ENCODE measurements at regions not wholly inside any gene's neighbourhood (a gene's known extent, or its start where the extent isn't known, plus 50 kb on each side); places are given as distances from the start of the nearest gene placed in this dataset.

- no peak for DNase-seq (ENCODE audit: low read depth in 4 of 4, low spot score in 3 of 4)
Observed at GRCh38 chr5:158086856-158087255, 227.9 kb upstream of the CLINT1 start.

DNA sequence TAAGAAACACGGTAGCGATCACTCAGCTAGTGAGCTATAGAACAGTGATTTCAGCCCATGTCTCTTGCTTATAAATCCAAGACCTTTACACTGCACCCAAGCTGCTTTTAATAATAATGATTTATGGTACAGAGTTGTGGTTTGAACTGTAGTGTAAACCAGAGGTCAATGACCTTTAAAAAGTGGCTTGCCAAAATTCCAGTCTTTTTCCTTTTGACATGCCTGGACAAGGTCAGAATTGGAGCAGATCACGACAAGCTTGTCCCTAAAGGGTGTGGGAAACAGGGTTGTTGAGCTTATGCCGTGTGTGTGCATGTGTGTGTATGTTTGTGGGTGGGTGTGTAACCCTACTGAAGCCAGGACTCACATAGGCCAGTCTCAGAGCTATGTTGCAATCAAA, 225.3 kb upstream of the CLINT1 start:
- DNase-seq (ENCODE audit: low read depth in 4 of 4, low spot score in 3 of 4), result no peak

DNA sequence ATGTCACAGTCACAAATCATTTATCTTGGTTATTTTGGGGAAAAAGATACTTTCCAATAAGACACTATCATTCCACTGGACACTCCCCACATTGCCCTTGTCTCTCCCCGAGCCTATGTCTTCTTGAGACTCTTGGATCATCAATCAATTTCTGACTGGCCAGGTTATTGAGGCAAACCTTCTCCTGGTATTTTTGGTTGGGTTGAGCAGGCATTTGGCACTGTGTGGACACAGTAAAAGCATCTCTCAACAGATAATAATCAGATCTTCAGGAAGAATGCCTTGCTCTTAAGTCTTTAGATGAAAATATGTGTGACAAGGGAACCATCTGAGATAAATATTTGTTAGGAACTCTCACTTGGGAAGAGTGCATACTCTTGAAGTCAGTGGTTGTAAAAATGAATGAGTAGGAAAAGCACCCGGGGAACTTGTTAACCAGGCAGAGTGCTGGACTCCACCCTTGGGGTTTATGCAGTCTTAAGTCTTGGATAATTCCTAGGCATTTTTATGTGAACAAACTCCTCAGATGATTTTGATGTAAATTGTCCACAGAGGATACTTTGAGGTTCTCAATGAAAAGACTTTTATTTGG, 223.8 kb upstream of the CLINT1 start:
- no peak for DNase-seq (ENCODE audit: low read depth in 4 of 4, low spot score in 3 of 4)

GRCh38 chr5:158080112-158080511, 221.2 kb upstream of the CLINT1 start:
- no peak for DNase-seq (ENCODE audit: low read depth in 4 of 4, low spot score in 3 of 4)

DNA sequence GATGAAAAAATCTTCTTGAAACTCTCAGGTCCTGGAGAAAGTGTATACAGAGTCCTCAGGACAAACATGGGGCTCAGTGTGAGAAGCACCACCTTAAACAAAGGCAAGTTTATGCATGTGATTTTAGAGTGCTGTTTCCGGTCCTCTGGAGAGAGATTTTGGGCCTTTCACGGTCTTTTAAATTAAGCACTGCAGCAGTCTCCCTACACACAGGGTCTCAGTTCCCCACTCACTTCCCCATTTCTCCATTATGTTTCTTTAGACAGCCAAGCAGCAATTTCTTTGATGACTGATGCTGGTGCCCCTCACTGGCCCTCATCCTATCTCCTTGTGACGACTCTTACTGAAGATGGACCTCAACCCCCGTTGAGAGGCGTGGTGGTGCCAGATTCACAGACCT, 220.2 kb upstream of the CLINT1 start:
- DNase-seq (ENCODE audit: low read depth in 4 of 4, low spot score in 3 of 4), result no peak

DNA sequence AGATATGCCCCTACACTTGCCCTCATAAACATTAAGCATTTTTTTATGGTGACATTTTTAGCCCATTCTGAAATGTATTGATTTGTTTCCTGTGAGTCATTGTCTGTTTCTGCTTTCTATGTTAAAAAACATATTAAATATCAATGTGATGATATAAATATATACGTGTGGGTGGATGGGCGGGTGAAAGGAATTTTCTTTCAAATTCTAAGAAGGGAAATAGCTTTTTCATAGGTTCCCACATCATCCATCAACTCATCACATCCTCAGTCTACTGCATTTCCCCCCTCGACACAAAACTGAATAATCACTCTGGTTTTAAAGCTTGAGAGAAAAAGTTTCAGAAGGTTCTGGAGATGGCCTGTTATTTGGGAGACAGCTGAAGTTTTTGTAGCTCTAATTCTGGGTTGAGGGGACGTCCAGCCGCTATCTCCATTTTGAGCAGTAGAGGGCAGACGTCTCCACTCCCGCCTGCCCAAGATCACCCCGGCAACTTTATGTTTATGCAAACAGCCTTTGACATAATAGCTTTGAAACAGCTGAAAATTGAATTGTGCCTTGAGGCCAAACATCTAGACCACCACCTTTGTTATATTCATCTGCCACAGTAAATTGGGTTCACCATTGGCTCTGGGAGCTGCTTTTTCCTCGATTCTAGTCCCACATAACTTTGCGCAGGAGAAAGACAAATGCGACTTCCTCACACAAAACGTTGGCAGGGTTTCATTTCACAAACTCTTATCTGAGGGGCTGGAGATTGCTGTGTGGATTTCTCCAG, 216.2 kb upstream of the CLINT1 start:
- DNase-seq (ENCODE audit: low read depth in 4 of 4, low spot score in 3 of 4), result peak; percentile 58 to 74 (median 71)

DNA sequence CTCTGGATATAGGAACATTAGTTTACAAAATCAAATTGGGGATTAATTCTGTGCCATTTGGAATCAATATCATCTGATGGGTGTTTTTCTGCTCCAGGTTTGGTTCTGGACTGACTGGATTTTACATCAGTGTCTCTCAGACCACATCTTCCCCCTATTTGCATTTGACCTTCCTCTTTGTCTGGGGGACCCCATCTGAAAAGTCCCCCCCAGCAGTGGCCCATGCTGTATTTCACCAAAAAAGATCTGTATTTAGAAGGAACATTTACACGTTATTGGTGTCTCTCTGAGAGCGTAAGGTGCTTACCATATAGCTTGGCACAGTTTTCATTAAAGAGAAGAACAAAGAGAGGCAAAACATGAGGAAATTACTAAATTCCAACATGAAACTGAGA, 215.6 kb upstream of the CLINT1 start:
- no peak for DNase-seq (ENCODE audit: low read depth in 4 of 4, low spot score in 3 of 4)

DNA sequence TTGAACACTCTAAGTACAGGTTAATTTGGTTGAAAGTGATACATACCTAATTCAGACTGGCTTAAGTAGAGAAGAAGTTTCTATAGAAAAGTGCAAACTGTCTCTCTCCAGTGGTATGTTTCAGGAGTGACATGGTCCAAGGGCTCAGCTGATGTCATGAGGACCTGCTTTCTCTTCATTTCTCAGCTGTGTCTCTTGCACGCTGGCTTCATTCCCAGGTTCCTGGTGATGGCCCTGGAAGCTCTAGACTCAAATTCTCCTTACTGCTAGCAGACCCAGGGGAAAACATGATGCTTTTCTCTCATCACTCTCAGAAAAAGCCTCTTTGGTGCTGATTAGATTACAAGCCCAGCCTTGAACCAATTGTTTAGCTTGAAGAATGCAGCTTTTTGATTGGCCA, 211.9 kb upstream of the CLINT1 start:
- no peak for DNase-seq (ENCODE audit: low read depth in 4 of 4, low spot score in 3 of 4)

- no peak for DNase-seq (ENCODE audit: low read depth in 4 of 4, low spot score in 3 of 4)
Observed at GRCh38 chr5:158069838-158070237, 210.9 kb upstream of the CLINT1 start.

GRCh38 chr5:158068964-158069363, 210.0 kb upstream of the CLINT1 start:
- DNase-seq (ENCODE audit: low read depth in 4 of 4, low spot score in 3 of 4), result no peak

DNA sequence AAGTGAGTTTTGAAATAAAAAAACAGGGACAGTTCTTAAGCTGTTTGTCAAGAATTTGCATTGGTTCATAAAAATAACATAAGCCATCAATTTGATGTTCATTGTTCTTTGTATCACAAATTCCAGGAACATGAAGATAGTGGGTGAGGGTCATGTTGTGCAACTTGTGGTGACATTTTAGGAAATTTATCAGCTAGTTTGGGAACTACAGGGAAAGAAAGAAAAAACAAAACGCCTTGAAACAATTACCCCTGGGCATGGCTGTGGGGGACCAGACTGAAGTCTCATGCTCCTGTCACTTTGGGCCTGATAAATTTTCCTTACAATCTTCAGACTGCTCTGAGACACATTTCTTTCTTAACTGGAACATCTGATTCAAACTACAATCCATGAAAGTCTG, 207.1 kb upstream of the CLINT1 start:
- no peak for DNase-seq (ENCODE audit: low read depth in 4 of 4, low spot score in 3 of 4)

DNA sequence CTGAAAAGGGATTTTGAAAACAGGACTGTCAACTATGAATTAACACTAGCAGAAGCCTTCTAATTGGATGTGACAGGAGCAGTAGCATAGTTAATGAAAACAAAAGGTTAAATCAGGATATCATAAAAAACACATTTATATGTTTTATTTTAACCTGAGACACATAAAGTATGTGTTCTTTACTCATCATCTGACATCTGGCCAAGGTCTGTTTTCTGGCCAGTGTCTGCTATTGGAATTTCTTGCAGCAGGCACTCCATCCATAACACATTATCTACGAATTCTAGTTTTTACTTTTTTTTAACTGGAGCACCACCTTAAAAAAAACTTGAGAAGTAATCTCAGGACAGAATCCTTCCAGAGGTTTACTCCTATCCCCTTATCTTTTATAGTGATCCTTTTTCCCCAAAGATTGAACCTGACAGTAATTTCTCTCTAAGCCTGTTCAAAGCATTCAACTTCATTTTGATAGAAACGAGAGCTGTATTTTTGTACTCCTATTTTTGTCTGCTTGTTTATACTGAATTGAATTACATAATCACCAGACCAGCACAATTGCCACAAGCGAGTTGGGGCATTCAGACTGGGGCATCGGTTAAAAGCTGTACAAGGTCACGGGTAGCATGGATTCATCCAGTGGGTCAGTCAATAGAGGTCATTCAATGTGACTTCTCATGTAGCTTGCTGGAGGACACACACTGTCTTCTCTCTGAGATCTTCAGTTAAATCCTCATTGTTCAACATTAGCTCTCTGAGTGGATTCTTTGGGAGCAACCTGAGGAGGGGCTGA, 205.6 kb upstream of the CLINT1 start:
- DNase-seq (ENCODE audit: low read depth in 4 of 4, low spot score in 3 of 4), result no peak

DNA sequence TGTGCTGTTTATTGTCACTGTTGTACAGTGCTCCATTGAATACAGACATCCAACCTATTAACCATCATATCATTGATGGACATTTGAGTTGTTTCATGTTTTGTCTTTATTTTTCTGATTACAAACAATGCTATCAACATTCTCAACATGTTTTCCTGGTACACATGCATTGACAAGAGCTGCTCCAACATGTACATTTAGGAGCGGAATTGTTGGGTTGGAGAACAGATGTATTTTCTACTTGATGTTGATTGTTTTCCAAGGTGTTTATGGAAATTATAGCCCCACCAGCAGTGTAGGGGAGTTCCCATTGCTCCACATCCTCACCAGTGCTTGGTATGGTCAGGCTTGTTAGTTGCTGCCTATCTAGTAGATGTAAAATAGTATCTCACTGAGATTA, 204.1 kb upstream of the CLINT1 start:
- DNase-seq (ENCODE audit: low read depth in 4 of 4, low spot score in 3 of 4), result no peak

DNA sequence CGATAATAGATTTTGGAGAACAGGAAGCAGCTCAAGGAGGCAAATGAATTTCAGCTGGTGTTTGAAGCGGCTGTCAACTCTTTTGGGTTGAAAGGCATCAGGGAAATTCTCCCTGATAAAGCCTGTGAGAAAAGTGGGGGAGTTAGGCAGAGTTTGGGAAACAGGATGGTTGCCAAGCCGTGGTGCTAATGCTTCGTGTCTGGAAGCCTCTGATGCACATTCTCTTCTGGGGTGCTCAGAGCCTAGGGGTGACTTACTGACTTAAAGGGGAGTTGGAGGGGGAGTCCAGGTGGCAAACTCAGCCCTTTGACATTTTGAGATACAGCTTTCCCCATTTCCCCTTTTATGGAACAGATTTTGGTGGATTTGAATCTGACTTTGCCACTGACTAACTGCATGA, 202.5 kb upstream of the CLINT1 start:
- no peak for DNase-seq (ENCODE audit: low read depth in 4 of 4, low spot score in 3 of 4)

DNA sequence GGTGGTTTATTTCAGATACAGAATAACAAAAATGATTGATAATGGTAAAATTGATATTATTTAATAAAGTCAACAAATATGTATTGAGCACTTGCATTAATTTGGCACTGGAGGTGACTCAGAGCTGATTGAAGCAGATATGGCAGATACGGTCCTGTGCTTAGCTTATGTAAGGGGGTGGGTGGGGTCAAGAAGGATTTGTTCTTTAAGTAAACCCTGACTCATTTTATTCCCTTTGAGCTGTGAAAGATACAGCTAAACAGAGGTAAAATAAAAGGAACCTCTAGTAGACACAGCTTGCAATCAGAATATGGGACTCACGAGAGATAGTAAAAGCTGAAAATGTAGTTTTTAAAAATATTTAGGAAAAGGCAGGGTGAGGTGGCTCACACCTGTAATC, 201.3 kb upstream of the CLINT1 start:
- no peak for DNase-seq (ENCODE audit: low read depth in 4 of 4, low spot score in 3 of 4)

DNA sequence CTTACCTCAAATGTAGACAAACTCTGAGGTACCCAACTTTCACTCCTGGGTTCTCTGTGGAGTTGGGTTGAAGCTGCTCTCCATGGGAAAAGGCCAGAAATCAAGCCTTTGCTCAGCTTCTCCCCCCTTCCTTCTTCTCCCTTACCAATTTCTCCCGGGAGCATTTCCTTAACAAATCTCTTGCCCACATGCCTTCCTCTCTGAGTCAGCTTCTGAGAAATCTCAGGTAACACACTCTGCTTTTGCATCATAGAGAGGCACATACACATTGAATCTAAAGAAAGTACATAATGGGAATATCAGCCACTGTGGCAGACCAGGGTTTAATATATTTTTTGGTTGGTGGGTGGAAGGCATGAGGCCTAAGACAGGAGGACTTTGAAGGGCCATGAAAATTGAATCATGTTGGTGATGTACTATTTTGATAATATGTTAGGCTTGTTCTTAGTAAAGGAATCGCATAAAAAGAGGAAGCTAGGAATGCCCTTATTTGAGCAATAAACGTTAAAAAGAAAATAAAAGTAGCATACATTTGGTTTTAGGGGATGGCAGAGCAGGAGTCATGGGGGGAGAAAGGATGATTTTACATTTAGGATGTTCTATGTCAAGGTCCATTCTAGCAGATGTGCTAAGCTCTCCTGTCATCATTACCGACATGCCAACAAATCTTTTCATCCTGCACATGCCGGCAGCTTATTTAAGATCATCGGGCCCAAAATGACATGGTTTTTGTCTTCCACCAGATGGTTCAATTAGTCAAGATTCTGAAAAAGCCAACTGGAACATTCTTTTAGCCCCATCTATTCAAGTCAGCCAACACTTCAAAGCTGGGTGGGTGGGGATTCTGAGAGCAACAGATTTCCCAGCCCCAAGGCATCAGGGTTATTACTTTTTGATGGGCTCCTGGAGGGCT, 199.5 kb upstream of the CLINT1 start:
- no peak for DNase-seq (ENCODE audit: low read depth in 4 of 4, low spot score in 3 of 4)

GRCh38 chr5:158056130-158056825, 197.3 kb upstream of the CLINT1 start:
- DNase-seq (ENCODE audit: low read depth in 4 of 4, low spot score in 3 of 4), result no peak

DNA sequence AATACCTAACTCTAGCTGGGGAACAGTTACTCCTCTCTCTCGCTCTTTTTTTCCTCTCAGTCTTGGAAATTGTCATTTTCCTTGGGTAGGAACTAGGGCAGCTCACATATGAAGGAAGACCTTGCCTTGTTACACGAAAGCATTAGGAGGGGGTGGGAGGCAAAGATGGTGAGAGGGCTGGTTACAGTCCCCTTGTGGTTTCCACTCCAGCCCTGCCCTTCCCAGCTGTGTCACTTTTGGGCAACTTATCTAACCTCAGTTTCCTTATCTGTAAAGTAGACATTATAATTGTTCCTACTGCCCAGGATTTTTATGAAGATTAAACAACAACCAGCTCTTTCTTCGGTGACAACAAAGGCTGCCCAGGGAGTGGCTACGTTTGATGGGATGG, 196.2 kb upstream of the CLINT1 start:
- DNase-seq (ENCODE audit: low read depth in 4 of 4, low spot score in 3 of 4), result peak in 1 of 4 donors; percentile 25

GRCh38 chr5:158054223-158055110, 195.5 kb upstream of the CLINT1 start:
- DNase-seq (ENCODE audit: low read depth in 4 of 4, low spot score in 3 of 4), result peak in 2 of 4 donors; percentile 29 to 33

Data from left renal pelvis (tissue), 4 donors.